WI38 (cell line): ENCODE measurements at regions not wholly inside any gene's neighbourhood (a gene's known extent, or its start where the extent isn't known, plus 50 kb on each side); places are given as distances from the start of the nearest gene placed in this dataset.

Source experiments
- H3K4me3 ChIP-seq: 2 replicates; pipeline ENCODE4 v1.5.1; 2011; ENCODE audit warnings: low read depth, mild to moderate bottlenecking, control low read depth, low read length
- TF ChIP-seq, protein P1 (sequence below): IDR thresholded peaks from 2 replicates; pipeline ENCODE4 v1.5.1; 2012; ENCODE audit warnings: low read depth, mild to moderate bottlenecking, control low read depth, low read length

DNA sequence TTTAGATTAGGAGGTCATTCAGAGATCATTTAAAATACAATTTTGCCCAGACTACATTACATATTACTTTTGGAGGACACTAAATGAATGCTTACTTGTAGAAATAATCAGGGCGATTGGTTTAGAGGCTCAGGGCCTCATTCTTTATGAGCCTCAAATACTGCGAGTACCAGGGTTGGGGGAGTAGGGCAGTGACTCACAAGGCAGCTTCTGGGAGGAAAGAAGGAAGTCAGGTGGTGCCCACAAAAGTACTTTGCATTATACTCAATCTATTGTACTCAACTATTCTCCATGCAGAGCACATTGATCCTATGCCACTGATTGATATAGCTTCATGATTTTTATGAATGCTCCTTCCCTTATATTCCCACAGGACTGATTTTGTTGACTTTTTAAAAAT lies 166.9 kb downstream of the SOCS6 start:
- no peak overlapping the region for H3K4me3 ChIP-seq
- TF ChIP-seq, protein P1, sequence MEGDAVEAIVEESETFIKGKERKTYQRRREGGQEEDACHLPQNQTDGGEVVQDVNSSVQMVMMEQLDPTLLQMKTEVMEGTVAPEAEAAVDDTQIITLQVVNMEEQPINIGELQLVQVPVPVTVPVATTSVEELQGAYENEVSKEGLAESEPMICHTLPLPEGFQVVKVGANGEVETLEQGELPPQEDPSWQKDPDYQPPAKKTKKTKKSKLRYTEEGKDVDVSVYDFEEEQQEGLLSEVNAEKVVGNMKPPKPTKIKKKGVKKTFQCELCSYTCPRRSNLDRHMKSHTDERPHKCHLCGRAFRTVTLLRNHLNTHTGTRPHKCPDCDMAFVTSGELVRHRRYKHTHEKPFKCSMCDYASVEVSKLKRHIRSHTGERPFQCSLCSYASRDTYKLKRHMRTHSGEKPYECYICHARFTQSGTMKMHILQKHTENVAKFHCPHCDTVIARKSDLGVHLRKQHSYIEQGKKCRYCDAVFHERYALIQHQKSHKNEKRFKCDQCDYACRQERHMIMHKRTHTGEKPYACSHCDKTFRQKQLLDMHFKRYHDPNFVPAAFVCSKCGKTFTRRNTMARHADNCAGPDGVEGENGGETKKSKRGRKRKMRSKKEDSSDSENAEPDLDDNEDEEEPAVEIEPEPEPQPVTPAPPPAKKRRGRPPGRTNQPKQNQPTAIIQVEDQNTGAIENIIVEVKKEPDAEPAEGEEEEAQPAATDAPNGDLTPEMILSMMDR, result no peak

GRCh38 chr18:70454704-70455322 lies 166.0 kb downstream of the SOCS6 start:
- TF ChIP-seq, protein P1, result peak; percentile 71
- no peak overlapping the region for H3K4me3 ChIP-seq

- TF ChIP-seq, protein P1, result no peak
- H3K4me3 ChIP-seq, result no peak overlapping the region
These were observed 164.4 kb downstream of the SOCS6 start for GRCh38 chr18:70453058-70453775.

DNA sequence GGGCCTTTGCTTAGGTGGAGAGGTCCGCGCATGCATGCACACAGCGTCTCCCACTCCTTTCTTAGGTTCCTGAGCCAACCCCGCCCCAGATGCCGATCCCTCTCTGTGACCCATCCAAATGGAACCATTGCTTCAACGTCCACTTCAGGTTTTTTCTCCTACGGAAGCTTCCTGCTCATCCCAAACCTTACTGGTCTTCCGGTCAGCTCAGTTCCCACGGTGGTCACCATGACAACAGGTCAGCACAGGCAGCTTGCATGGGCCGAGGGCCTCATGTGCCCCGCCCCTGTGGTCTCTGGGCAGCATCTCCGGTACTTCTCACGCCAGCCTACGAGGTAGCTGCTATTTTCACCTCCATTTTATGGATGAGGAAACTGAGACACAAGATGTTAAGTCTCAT lies 163.7 kb downstream of the SOCS6 start:
- TF ChIP-seq, protein P1, result no peak
- H3K4me3 ChIP-seq, result no peak overlapping the region

DNA sequence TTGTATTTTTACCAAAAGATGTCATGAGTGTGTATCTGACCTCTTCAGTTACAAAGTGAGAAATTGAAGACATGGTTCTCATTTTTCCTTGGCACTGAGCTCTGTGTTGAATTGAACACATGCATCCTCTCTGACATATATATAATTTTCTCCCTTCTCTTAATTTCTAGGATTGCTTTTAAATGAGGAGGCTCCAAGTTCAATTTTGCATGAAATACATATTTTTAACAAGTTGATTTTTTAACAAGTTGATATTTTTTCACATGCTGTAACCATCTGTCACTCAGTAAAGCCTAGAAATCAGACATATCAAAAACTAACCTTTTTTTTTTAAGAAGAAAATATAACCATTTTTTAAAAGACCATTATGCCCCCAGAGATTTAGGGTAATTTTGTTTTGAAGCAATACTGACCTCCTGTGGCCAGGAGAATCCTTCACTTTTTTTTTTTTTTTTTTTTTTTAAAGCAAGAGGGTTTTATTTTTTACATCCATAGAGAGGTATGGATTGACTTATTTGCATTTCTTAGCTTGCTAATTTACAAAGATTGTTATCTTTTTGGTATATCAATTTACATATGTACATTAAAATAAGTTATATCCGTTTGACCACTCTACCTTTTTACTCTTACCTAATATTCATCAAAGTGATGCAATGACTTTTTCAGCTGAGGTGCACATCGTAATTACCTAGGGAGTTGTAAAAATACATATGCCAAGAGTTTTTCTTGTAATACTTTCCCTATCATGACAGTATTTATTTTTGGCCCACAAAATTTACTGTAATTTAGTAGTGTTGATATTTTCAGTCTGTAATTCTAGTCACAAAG lies 161.8 kb downstream of the SOCS6 start:
- TF ChIP-seq, protein P1, result no peak; the same call in 1 of the 2 replicates
- H3K4me3 ChIP-seq, result no peak overlapping the region

GRCh38 chr18:70448588-70448987 lies 159.7 kb downstream of the SOCS6 start:
- no peak overlapping the region for H3K4me3 ChIP-seq
- TF ChIP-seq, protein P1, result no peak

GRCh38 chr18:70446063-70446462 lies 157.2 kb downstream of the SOCS6 start:
- H3K4me3 ChIP-seq, result no peak overlapping the region
- TF ChIP-seq, protein P1, result no peak
